Neuron (in vitro differentiated cells): ENCODE measurements at regions not wholly inside any gene's neighbourhood (a gene's known extent, or its start where the extent isn't known, plus 50 kb on each side); places are given as distances from the start of the nearest gene placed in this dataset.

Source experiments
- H2AFZ ChIP-seq: one replicate; pipeline ENCODE4 v1.6.1; 2013; ENCODE audit warnings: low read depth, mild to moderate bottlenecking, inconsistent platforms, low read length, moderate library complexity
- H3K27me3 ChIP-seq: one replicate; pipeline ENCODE4 v1.6.1; 2013; ENCODE audit warnings: low read length; ENCODE audit not compliant: insufficient read depth
- H3K36me3 ChIP-seq: one replicate; pipeline ENCODE4 v1.6.1; 2013; ENCODE audit warnings: low read length; ENCODE audit not compliant: insufficient read depth
- H3K4me1 ChIP-seq: one replicate; pipeline ENCODE4 v1.6.1; 2013; ENCODE audit warnings: low read length; ENCODE audit not compliant: insufficient read depth
- H3K4me3 ChIP-seq: 2 replicates; pipeline ENCODE4 v1.5.1; 2013; ENCODE audit warnings: mild to moderate bottlenecking, low read length, moderate library complexity
- H3K9me3 ChIP-seq: one replicate; pipeline ENCODE4 v1.6.1; 2013; ENCODE audit warnings: low read length

GRCh38 chrX:39642071-39642470 is 455.7 kb downstream of the BCOR start:
- H3K9me3 ChIP-seq = no peaks in the 10 kb centered on the region
- no peaks in the 10 kb centered on the region for H3K27me3 ChIP-seq
- no peak overlapping the region for H3K4me3 ChIP-seq
- no peaks in the 10 kb centered on the region for H3K36me3 ChIP-seq
- peaks cover 2% of the 10 kb centered on the region for H3K4me1 ChIP-seq
- no peak overlapping the region for H2AFZ ChIP-seq

DNA sequence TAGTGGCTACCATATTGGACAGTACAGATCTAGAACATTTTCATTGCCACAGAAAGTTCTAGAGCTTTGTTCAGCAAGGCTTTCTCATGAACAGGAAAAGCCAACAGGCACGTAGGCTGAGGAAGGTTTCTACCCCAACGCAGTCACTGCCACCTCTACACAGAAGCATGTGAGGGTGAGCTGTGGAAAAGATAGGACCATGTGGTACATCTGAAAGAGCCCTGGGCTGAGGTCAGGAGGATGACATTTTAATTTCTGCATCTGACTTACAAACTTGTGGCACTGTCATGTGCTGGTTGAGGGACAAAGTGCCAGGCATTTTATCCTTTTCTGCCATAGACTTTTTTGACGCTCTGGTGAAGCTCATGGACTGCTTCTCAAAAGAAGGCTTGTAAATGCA is 454.2 kb downstream of the BCOR start:
- Histone ChIP-seq H3K4me3 (no peak overlapping the region), H3K9me3 (no peaks in the 10 kb centered on the region), H3K4me1 (peaks cover 2% of the 10 kb centered on the region), H2AFZ (no peak overlapping the region), H3K36me3 (no peaks in the 10 kb centered on the region), H3K27me3 (no peaks in the 10 kb centered on the region)

DNA sequence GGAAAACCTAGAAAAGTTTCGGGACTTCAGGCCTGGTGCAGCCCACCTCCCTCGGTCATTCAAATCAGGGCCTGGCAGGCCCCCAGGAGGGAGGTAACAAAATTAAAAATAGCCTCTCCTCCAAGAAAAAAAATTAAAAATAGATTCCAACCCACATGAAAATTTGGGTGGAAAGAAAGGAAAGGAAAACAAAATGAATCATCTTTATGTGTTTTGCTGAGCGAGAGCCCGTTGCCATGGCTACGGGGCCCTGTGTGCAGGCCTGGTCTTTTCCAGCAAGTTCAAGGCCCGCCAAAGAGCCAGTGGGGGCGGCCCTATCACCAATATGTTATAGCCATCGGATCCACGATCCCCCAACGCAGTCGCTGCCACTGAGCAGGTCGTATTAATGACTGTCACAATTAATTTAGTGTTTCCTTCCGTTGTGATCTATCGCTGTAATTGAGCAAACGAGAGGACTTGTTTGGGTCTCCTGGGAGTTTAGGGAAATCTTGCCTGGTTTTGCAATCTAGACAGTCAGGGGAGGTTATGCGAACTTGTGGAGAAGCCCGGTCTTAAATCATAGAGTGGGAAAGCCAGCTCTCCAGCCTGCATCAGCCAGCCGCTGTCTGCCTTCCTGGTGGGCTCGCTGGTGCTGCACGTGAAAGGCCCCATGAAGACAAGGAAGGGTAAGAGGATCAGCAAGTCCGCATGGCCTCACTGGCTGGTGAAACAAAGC is 452.4 kb downstream of the BCOR start:
- Histone ChIP-seq H2AFZ (no peak overlapping the region), H3K4me3 (no peak overlapping the region), H3K9me3 (no peaks in the 10 kb centered on the region), H3K36me3 (no peaks in the 10 kb centered on the region), H3K4me1 (peaks cover 2% of the 10 kb centered on the region), H3K27me3 (no peaks in the 10 kb centered on the region)

GRCh38 chrX:39648548-39649254 is 449.1 kb downstream of the BCOR start:
- H2AFZ ChIP-seq = no peak overlapping the region
- no peaks in the 10 kb centered on the region for H3K36me3 ChIP-seq
- peaks cover 2% of the 10 kb centered on the region for H3K27me3 ChIP-seq
- H3K4me1 ChIP-seq = peaks cover 5% of the 10 kb centered on the region
- no peak overlapping the region for H3K4me3 ChIP-seq
- no peaks in the 10 kb centered on the region for H3K9me3 ChIP-seq

GRCh38 chrX:39650768-39651347 is 446.9 kb downstream of the BCOR start:
- no peaks in the 10 kb centered on the region for H3K36me3 ChIP-seq
- no peak overlapping the region for H3K4me3 ChIP-seq
- no peaks in the 10 kb centered on the region for H3K9me3 ChIP-seq
- no peak overlapping the region for H2AFZ ChIP-seq
- H3K4me1 ChIP-seq = peaks cover 14% of the 10 kb centered on the region
- peaks cover 4% of the 10 kb centered on the region for H3K27me3 ChIP-seq

DNA sequence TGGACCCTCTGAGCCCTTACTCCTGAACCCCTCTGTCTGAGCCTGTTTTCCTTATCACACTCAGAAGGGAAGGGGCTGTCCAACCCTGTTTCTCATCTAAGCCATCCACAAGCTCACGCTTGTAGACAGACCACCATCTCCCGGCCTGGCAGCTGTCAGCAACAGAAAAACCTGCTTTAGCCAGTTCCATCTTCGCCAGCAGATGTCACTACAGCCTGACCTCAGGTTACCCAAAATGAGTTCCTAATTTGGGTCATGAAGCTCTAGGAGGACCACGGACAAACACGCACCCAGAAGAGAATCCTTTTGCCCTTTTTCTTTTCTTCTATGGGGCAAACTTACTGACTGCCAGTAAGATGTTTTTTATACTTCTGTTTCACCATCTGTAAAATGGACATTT is 445.4 kb downstream of the BCOR start:
- Histone ChIP-seq H2AFZ (no peak overlapping the region), H3K4me3 (no peak overlapping the region), H3K36me3 (no peaks in the 10 kb centered on the region), H3K9me3 (no peaks in the 10 kb centered on the region), H3K4me1 (peaks cover 14% of the 10 kb centered on the region), H3K27me3 (peaks cover 4% of the 10 kb centered on the region)

- Histone ChIP-seq H3K4me1 (peaks cover 14% of the 10 kb centered on the region), H3K27me3 (peaks cover 4% of the 10 kb centered on the region), H2AFZ (no peak overlapping the region), H3K9me3 (no peaks in the 10 kb centered on the region), H3K36me3 (no peaks in the 10 kb centered on the region), H3K4me3 (no peak overlapping the region)
Measured at GRCh38 chrX:39653691-39654090, 444.1 kb downstream of the BCOR start.

DNA sequence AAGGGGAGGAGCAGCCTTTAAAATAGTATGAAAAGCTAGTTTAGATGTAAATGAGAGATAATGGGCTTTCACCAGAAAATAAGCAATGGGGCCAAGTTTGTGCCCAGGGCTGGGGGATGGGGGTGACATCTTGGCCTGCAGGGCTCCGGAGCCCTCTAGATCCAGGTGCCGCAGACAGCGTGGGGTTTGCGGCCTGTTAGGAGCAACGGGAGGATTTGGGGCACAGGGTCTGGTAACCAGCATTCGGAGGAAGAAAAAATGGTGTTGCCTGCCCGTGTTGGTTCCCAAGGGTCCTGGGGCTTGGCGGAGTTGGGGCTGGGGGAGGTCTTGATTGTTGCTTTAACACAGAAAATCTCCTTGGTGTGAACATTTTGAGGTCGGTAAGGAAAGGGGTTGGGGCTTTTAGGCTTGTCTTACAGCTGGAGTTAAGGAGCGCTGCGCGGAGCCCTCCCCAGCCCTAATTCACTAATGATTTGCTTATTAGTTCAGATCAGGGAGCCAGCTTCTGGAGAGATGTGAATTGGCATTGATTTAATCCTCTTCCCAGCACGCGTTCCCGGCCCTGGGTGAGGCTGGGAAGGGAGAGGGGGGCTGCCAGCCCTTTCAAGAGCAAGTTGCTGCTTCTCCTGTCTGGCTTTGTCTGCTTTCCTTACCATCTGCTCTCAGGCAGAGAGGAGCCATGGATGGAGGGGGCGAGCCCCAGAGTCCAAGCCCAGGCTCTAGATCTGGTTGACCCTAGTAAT is 443.4 kb downstream of the BCOR start:
- no peaks in the 10 kb centered on the region for H3K9me3 ChIP-seq
- no peaks in the 10 kb centered on the region for H3K36me3 ChIP-seq
- H3K4me1 ChIP-seq = peaks cover 14% of the 10 kb centered on the region
- H3K4me3 ChIP-seq = no peak overlapping the region
- H2AFZ ChIP-seq = no peak overlapping the region
- peaks cover 4% of the 10 kb centered on the region for H3K27me3 ChIP-seq

- Histone ChIP-seq H3K4me3 (no peak overlapping the region), H2AFZ (no peak overlapping the region), H3K4me1 (peaks cover 14% of the 10 kb centered on the region), H3K27me3 (peaks cover 4% of the 10 kb centered on the region), H3K36me3 (no peaks in the 10 kb centered on the region), H3K9me3 (no peaks in the 10 kb centered on the region)
Measured at GRCh38 chrX:39654952-39655351, 442.8 kb downstream of the BCOR start.

- H3K27me3 ChIP-seq = no peaks in the 10 kb centered on the region
- no peak overlapping the region for H2AFZ ChIP-seq
- H3K4me1 ChIP-seq = no peaks in the 10 kb centered on the region
- H3K9me3 ChIP-seq = no peaks in the 10 kb centered on the region
- no peaks in the 10 kb centered on the region for H3K36me3 ChIP-seq
- no peak overlapping the region for H3K4me3 ChIP-seq
Measured at GRCh38 chrX:39661116-39661907, 436.4 kb downstream of the BCOR start.

GRCh38 chrX:39665830-39666518 is 431.8 kb downstream of the BCOR start:
- Histone ChIP-seq H3K4me3 (no peak overlapping the region), H2AFZ (no peak overlapping the region), H3K36me3 (no peaks in the 10 kb centered on the region), H3K27me3 (peaks cover 5% of the 10 kb centered on the region), H3K9me3 (no peaks in the 10 kb centered on the region), H3K4me1 (no peaks in the 10 kb centered on the region)

- Histone ChIP-seq H3K36me3 (no peaks in the 10 kb centered on the region), H3K4me3 (no peak overlapping the region), H3K27me3 (peaks cover 5% of the 10 kb centered on the region), H2AFZ (no peak overlapping the region), H3K4me1 (no peaks in the 10 kb centered on the region), H3K9me3 (no peaks in the 10 kb centered on the region)
Measured at GRCh38 chrX:39667191-39667590, 430.6 kb downstream of the BCOR start.
